Testis (tissue), 2 donors: ENCODE measurements at regions not wholly inside any gene's neighbourhood (a gene's known extent, or its start where the extent isn't known, plus 50 kb on each side); places are given as distances from the start of the nearest gene placed in this dataset.
A peak's percentile ranks its signal among the peaks of the same experiment; 100 is the strongest.

Source experiments
- DNase-seq: peaks from one replicate; pipeline ENCODE4 v3.0.0-alpha.2; 2019
- H3K27ac ChIP-seq, 2 donors: fragments of 200-600 bp; sonication (generic); one replicate each; pipeline ENCODE4 v1.5.1; 2019
- H3K27me3 ChIP-seq: fragments of 200-600 bp; sonication (generic); one replicate; pipeline ENCODE4 v1.5.1; 2019
- H3K36me3 ChIP-seq: fragments of 200-600 bp; sonication (generic); one replicate; pipeline ENCODE4 v1.5.1; 2017; ENCODE audit warnings: low read depth; ENCODE audit errors: missing control alignments
- H3K4me1 ChIP-seq: fragments of 200-600 bp; sonication (generic); one replicate; pipeline ENCODE4 v1.5.1; 2019
- H3K4me3 ChIP-seq, 2 donors: fragments of 200-600 bp; sonication (generic); one replicate each; pipeline ENCODE4 v1.5.1; 2017 to 2019
- H3K9me3 ChIP-seq: fragments of 200-600 bp; sonication (generic); one replicate; pipeline ENCODE4 v1.5.1; 2017
- CTCF ChIP-seq, 3 experiments: fragments of 450-650 bp in 2 of 3; fragments of 200-600 bp in 1 of 3; sonication (generic) in 1 of 3; IDR thresholded peaks; one replicate each; pipeline ENCODE4 v1.5.1; 2016 to 2019; ENCODE audit warnings: antibody characterized with exemption in 3 of 3, mild to moderate bottlenecking in 2 of 3, moderate library complexity in 1 of 3
- POLR2A ChIP-seq: fragments of 450-650 bp; IDR thresholded peaks from one replicate; pipeline ENCODE4 v1.6.1; 2017; ENCODE audit warnings: antibody characterized with exemption, mild to moderate bottlenecking, moderate library complexity
- WGBS, 2 donors: methylation state at CpG; one replicate each; pipeline ENCODE4 v1.1.5; 2018; 5-methylcytosine and 5-hydroxymethylcytosine counted together
- intact Hi-C: fragments of 100-400 bp; cut with DNase I; formaldehyde crosslinking; loops from one replicate; pipeline ENCODE4 v1.15.1; 2023; ENCODE audit warnings: low total_unique reads

GRCh38 chr2:41856946-41857345 lies 190.9 kb upstream of the PKDCC start:
- no peak for DNase-seq
- H3K27me3 ChIP-seq = no peaks in the 10 kb centered on the region
- no peaks in the 10 kb centered on the region for H3K36me3 ChIP-seq
- no peaks in the 10 kb centered on the region for H3K9me3 ChIP-seq
- WGBS, 2 donors = 87 to 91% methylated on average over 1 of the region's 1 CpG
- TF ChIP-seq POLR2A (no peak), CTCF (IDR thresholded peaks at IDR 0.05) (no peak)
- no peak overlapping the region for H3K4me3 ChIP-seq
- H3K4me1 ChIP-seq = no peaks in the 10 kb centered on the region
- intact Hi-C loops = no loop called here
- H3K27ac ChIP-seq = no peak overlapping the region

GRCh38 chr2:41859615-41860514 lies 188.0 kb upstream of the PKDCC start:
- Histone ChIP-seq H3K4me1 (no peaks in the 10 kb centered on the region), H3K36me3 (no peaks in the 10 kb centered on the region), H3K27ac (no peak overlapping the region), H3K27me3 (no peaks in the 10 kb centered on the region), H3K4me3 (no peak overlapping the region), H3K9me3 (no peaks in the 10 kb centered on the region)
- DNase-seq = no peak
- intact Hi-C loops = no loop called here
- 95 to 97% methylated on average over 9 of the region's 9 CpGs for WGBS, 2 donors
- TF ChIP-seq POLR2A (no peak), CTCF (IDR thresholded peaks at IDR 0.05) (no peak)

GRCh38 chr2:41863062-41863461 lies 184.8 kb upstream of the PKDCC start:
- TF ChIP-seq POLR2A = no peak
- no peak for TF ChIP-seq CTCF (IDR thresholded peaks at IDR 0.05)
- no peaks in the 10 kb centered on the region for H3K27me3 ChIP-seq
- no peak for DNase-seq
- intact Hi-C loops = no loop called here
- 69 to 80% methylated on average over 2 of the region's 2 CpGs for WGBS, 2 donors
- no peaks in the 10 kb centered on the region for H3K9me3 ChIP-seq
- no peak overlapping the region for H3K27ac ChIP-seq
- no peaks in the 10 kb centered on the region for H3K36me3 ChIP-seq
- H3K4me1 ChIP-seq = peaks cover 10% of the 10 kb centered on the region
- H3K4me3 ChIP-seq = no peak overlapping the region

GRCh38 chr2:41865263-41865662 lies 182.6 kb upstream of the PKDCC start:
- 91 to 94% methylated on average over 3 of the region's 3 CpGs for WGBS, 2 donors
- Histone ChIP-seq H3K36me3 (no peaks in the 10 kb centered on the region), H3K4me3 (no peak overlapping the region), H3K27ac (no peak overlapping the region), H3K4me1 (peaks cover 15% of the 10 kb centered on the region), H3K27me3 (no peaks in the 10 kb centered on the region), H3K9me3 (no peaks in the 10 kb centered on the region)
- intact Hi-C loops = no loop called here
- TF ChIP-seq POLR2A (no peak), CTCF (IDR thresholded peaks at IDR 0.05) (no peak)
- DNase-seq = no peak

GRCh38 chr2:41867553-41867952 lies 180.3 kb upstream of the PKDCC start:
- Histone ChIP-seq H3K4me1 (peaks cover 24% of the 10 kb centered on the region), H3K4me3 (no peak overlapping the region), H3K9me3 (no peaks in the 10 kb centered on the region), H3K27me3 (no peaks in the 10 kb centered on the region), H3K27ac (peak overlapping the region in 1 of 2 donors; percentile 3), H3K36me3 (no peaks in the 10 kb centered on the region)
- no peak for DNase-seq
- intact Hi-C loops = no loop called here
- WGBS, 2 donors = 35 to 51% methylated on average over 3 of the region's 3 CpGs
- TF ChIP-seq POLR2A (no peak), CTCF (IDR thresholded peaks at IDR 0.05) (no peak)
